ENCODE measurements at regions not wholly inside any gene's neighbourhood (a gene's known extent, or its start where the extent isn't known, plus 50 kb on each side); places are given as distances from the start of the nearest gene placed in this dataset.
"Not testable (repeated sequence)": the region's sequence is repeated elsewhere in the genome, so short reads cannot be mapped to it uniquely, and the experiment has no call there.

DNA sequence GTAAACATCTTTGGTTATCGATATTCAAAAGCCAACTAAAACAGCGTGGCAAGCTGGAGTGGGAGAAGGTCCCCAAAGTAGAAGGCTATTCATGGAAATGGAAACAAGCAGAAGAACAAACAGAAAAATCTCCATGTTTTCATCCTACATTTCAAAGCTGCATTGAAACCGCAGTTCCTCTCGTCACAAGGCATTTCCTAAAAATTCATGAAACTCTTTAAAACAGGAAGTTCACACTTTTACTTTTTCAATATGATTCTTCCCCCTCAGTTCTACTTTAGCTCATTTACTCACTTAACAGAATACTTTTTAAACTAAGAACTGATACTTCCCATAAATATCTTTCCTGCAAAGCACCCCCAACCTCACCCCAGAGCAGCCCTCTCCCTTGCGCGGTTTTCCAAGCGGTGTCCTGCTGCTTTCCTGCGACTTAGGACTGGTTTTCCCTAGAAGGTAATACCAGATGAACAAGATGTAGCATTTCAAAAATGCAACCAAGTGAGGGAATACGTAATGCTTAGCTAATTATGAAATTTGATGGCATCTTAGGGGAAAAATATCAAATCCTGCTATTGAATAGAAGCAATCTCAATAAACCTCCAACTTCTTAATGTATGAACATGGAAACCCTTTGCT, 228.3 kb upstream of the PKN2 start:
- DNase-seq, result no peak

DNA sequence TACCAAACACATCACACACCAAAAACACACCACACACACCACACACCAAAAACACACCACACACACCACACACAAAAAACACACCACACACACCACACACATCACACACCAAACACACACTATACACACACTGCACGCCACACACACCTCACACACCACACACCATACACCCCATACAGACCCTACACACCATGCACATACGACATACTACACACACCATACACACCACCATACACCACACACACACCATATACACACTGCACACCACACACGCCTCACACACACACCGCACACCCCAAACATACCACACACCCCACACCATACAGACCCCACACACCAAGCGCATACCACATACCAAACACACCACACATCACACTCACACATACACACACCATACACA, 226.9 kb upstream of the PKN2 start:
- DNase-seq, result no peak

DNA sequence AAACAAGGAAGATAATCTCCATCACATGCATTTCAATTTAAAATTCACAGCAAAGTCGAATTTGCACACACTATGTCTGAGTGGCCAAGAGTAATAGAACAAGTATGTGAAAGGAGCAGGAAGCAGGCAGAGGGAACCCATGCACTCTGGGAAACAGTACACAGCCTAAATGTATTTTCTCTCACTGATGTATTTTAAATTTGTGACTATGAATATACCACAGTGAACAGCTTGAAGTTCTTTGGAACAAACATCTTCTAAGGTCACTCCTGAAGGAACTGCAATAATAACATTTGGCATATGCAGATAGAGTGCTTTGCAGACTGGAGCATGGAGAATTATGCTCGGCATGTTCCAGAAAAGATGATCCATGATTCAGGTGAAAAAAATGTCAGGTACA, 223.1 kb upstream of the PKN2 start:
- no peak for DNase-seq

DNA sequence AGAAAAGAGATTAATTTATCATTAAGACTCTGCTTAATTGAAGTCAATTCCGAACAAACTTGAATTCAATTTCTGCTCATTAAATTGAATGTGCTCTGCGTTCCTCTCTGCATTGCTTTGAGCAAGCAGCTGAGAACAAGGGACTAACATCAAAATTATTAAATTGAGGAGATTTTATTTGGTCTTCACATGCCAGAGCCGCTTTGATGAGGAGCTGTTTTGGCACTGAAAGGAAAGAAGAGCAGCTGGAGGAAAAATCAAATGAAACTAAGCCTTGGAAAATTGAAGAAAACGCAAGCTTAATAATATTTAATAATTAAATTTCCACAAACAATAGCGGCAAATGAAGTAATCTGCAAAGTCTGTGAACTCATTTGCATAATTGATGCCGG, 222.0 kb upstream of the PKN2 start:
- DNase-seq, result no peak

DNA sequence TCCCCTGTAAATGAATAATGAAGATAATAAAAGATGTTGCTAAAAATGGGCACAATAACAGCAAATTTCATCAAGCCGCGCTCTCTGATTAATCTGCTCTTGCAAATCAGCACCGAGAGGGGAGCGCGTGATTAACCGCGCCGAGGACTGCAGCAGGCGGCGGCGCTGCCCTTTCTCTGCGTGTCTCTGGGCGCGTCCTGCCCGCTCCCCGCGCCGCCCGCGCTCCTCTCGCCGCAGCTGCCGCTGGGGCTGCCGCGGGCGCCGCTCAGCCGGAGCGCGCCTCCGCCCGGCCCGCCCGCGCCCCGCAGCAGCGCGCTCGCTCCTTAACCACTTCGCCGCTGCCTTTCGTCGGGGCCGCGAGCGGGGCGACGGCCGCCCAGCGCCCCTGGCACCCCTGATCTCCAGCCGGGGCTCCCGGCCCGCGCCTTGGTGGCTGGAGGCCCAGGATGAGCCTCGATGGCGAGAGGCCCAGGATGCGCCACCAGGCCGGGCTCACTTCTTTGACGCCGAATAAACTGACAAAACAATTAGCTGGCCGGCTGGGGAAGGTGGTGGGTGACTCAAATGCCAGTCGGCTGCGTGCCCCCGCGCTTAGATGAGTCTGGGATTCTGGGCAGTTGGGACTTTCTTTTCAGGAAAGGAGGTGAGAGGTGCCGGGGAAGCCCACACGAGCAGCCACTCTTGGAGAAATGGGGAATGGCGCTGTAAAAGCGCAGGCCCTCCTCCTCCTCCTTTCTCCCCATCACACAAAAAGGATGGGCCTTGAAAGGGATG, 221.4 kb upstream of the PKN2 start:
- DNase-seq, result peak; percentile 58

DNA sequence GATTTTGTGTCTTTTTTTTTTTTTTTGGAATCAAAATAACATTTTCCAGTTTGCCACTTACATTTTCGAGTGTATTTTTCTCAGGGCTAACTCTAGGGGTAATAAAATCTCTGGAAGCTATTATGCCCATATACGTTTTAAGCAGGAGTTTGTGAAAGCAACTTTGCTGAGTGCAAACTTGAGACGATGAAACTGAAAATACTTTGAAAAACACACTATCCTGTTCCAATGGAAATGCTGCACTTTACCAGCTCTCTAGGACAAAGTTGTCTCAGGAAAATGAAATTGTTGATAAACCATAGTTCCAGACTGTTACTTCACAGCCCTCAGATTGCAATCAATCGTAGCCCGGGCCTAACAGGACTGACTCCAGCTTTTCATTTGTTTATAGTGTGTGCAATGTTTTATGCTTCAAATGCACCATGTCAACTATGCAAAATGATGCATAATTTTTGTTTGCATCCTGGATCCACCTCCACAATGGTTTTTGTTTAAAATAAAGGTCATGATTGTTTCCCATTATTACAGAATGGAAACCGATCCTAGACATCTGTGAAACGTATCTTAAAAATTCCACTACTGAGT, 220.6 kb upstream of the PKN2 start:
- no peak for DNase-seq

DNA sequence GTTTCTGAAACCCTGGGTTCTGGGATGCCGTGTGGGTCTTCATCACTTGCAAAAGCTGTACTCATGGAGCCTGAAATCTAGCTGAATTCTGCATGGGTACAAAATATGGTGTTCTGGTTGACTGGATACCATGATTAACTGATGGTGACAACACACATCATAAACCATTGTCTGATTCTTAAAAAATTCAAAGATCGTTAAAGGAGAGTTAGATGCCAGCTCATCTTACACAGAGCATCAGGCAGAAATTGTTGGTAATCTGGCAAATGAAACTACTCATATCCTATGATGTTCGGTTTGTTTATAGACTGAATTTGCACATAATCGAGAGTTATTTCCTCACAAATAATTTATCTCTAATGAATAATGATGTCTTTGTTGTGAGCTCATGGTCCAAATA, 218.1 kb upstream of the PKN2 start:
- no peak for DNase-seq

DNA sequence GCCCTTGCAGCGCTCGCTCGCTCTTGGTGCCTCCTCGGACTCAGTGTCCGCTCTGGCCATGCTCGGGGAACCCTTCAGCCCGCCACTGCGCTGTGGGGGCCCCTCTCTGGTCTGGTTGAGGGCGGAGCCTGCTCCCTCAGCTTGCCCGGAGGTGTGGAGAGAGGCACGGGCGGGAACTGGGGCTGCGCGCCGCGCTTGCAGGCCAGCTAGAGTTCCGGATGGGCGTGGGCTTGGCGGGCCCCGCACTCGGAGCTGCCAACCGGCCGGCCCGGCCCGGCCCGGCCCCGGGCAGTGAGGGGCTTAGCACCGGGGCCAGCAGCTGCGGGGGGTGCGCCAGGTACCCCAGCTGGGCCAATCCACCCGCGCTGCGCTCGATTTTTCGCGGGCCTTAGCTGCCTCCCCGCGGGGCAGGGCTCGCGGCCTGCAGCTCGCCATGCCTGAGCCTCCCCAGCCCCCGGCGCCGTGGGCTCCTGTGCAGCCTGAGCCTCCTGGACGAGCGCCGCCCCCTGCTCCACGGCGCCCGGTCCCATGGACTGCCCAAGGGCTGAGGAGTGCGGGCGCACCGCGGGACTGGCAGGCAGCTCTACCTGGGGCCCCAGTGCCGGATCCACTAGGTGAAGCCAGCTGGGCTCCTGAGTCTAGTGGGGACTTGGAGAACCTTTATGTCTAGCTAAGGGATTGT, 217.0 kb upstream of the PKN2 start:
- no peak for DNase-seq

DNA sequence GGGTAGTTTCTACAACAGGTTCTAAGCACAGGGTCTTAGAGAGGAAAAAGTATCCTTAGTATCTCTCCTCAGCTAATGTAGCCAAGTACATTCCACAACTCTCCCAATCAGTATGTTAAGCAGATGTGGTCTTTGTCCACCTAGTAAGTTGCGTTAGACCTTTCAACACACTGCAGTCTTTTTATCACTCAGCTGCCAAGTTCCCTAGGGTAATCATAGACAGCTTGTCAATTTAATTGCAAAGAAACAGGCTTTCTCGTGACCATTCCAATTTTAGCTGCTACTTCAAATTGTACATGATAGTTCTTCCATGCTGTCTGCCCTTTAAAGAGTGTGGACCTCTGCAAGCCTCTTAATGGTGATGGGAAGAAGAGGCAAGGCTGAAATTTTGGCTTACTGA, 211.8 kb upstream of the PKN2 start:
- DNase-seq, result no peak

DNA sequence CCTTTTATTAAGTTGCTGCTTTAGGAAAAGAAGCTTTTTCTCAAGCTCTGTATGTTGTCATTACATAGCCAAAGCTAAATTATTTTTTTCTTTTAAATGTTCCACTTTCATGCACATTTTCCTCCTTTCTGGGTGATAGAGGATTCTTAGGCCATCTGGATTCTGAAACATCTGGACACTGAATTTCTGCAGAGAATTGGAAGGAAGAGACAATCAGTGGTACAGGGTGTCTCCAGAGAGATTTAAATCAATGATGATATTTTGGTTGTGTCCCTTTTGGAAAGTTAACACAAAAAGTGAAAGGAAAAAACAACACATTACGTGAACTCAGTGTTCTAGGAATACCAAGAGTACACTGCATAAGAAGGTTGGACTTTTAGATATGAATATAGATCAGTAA, 211.4 kb upstream of the PKN2 start:
- DNase-seq, result no peak

DNA sequence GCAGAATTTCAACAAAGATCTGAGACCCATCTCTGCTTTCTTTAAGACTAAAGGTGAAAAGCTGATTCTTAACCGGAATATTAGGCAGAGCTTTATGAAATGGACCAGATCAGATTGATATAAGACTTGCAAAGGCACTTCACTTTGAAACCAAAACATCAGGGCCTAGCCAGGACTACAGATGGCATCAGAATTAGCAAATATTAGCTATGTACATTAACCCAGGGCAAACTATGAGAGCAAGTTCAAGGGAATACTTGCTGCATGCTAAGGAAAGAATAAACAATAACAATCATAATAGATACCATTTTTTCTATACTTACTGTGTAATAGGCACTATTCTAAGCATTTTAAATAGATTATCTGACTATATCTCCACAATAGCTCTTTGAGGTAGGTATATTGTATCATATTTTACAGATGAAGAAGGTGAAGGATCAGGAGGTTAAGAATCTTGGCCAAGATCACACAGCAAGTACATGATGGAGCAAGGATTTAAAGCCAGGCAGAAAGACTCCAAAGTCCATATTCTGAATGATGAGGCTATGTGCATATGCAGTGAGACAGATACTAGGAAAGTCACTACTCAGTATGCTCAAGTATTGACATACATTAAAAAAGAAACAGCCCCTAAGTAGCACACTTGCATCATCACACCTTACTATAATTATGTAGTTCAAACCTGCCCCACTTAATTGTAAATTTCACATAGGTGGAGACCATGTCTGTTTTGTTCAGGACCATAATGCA, 209.3 kb upstream of the PKN2 start:
- no peak for DNase-seq

DNA sequence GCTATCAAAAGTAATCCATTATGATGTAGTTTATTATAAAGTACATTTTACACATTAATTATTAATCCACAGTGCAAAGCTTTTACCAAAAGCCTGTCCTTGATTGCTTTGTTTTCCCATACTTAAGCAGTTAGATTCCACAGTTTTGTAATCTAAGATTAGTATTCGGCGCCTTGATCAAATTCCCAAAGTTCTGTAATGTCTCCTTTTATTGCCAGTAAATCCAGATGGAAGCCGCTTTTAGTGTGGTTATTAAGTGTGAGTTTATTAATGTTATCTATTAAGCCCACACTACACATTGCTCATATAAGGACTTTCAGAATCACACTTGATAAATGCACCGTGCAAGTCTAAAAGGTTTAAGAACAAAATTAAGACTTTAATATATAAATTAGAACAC, 199.2 kb upstream of the PKN2 start:
- DNase-seq, result no peak

DNA sequence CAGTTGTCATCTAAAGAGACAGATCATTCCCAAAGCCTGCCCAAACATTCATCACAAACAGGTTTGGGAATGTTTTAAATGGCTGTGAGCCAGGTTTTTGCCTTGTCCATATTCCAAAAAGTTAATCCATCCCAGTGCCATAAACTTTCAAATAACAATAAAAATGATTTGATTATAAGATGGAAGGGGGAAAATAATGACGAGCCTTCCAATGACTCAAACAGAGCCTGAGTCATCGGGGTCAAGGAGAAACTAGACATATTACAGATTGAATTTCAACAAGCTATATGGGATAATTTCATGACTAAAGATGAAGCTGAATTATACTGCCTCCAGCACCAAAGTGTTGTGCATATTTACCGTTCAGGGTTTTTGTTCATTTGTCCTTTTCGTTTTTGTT, 195.8 kb upstream of the PKN2 start:
- no peak for DNase-seq

DNA sequence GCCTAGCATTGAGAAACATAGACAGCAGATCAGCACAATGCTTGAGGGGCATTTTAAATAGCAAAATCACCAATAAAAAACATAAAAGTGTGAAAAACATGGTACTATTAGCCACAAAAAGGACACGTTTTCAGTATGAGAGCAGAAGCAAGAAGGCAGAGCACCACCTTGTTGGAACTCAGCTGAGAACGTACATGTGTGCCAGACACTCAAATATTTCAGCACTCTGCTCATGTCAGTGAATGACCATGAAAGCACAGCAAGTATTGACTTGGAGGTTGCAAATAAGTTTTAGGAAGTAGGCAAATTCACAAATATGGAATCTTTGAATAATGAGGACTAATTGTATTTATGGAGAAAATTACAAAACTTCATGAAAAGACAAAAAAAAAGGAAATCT, 193.4 kb upstream of the PKN2 start:
- DNase-seq, result no peak

DNA sequence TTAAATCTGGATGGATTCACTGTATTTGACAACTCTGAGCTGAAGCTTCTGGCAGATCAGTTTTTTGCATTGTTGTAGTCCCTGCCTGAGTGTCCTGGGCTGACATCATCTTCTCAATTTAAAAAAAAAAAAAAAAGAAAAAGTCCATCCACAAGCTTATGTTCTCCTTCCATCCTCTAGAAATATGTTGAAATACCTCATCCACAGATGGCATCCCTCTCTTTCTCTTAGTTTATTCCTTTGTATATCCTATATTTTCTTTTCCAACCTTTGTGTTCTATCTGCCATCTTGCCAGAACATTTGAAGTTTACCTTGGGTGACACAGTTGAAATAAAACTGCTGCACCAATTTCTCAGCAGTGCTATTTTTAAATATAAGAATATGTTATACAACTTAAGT, 184.4 kb upstream of the PKN2 start:
- no peak for DNase-seq

DNA sequence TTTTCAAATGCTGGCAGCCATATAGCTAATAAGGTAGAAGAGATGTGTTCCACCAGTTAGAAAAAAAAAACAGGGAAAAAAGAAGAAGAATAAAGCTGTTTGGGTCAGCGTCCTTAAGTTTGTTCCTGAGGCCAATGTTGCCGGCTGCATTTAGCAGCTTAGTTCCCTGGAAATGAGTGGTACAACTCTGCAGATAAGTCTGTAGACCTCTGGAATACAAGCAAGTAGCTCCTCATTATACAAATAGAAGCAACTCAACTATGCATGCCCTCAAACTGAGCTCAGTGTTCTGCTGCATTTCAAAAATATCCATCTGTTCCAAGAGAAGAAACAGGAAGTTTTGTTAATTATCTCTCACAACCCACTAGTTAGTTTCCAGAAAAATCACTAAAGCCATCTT, 181.2 kb upstream of the PKN2 start:
- DNase-seq, result no peak

DNA sequence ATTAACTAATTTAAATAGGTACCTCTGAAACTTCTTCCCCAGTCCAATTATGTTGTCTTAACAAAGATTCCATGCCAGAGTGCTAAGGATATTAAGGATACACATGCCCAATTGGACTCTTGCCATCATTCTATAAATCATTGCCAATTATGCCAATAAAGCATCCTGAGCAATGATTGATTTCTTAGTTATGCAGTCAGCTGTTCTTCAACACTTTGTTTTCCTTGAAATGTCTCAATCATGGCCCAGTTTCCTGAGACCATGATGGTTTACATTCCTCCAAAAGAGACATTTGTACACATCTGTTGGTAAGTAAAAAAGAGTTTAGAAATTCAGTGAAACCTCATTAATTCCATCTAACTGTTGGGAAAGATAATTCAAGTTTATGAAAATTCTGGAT, 180.4 kb upstream of the PKN2 start:
- no peak for DNase-seq

DNA sequence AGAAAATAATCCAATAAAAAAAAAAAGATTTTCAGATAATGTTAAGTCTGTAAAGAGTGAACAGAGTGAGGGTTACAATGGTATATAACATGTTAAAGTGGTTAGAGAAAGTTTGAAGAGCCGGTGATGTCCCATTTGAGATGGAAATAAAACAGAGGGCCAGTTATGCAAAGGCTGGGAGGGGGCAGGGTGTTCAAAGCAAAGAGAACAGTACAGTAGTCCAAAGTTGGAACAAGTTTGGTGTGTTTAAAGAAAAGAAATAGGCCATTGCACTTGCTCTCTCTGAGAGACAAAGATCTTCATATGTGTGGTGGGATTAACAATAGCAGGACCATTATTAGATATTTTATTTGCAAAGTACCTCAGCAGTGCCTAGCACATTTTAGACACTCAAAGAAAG, 179.5 kb upstream of the PKN2 start:
- DNase-seq, result no peak

DNA sequence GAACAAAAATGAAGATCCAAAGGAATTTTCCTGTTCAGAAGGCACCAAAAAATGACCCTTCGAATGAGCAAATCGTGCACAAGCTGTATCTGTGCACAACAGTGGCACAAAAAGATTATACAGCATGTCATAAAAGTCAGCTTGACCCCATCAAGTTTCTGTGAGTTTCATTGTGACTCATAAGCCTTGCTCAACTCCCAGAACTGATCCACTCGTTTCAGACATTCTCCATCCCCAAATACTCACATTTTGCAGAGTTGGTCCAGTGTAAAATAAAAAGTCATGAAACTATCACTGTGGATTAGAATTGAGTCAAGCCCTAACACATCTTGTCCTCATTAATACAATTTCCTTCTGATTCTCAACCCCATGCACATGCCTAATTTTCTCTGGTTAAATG, 174.7 kb upstream of the PKN2 start:
- DNase-seq, result no peak

DNA sequence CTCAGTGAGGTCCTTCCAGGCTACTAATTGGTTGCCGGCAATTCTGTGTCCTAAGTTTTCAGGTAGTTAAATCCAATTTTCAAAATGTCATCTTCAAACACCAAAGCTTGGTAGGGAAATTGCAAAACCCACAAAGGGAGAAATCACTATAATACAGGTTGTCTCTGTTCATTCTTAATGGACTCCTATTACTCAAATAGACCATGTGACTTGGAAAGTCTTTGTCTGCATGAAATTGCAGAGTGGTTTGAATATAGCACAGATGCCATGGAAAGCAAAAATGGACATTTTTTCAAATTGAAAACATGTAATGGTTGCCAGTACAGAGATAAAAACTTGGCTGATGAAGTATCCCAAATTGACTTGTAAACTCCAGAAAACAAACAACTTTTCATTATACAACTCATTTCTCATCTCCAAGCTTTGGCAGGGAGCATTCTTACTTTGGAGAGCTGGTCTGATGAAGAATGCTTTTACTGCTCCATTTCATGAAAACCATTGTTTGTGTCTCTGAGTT, 169.5 kb upstream of the PKN2 start:
- no peak for DNase-seq

DNA sequence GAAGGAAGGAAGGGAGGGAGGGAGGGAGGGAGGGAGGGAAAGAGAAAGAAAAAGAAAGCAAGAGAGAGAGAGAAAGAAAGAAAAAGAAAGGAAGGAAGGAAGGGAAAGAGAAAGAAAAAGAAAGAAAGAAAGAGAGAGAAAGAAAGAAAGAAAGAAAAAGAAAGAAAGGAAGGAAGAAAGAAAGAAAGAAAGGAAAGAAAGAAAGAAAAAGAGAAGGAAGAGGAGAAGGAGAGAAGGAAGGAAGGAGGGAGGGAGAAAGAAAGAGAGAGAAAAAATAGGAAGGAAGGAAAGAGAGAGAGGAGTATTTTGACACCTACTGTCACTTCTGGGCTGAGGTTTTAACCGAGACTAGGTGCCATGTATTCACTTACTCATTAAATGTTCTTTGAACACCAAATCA, 166.6 kb upstream of the PKN2 start:
- DNase-seq, result not testable (repeated sequence)

DNA sequence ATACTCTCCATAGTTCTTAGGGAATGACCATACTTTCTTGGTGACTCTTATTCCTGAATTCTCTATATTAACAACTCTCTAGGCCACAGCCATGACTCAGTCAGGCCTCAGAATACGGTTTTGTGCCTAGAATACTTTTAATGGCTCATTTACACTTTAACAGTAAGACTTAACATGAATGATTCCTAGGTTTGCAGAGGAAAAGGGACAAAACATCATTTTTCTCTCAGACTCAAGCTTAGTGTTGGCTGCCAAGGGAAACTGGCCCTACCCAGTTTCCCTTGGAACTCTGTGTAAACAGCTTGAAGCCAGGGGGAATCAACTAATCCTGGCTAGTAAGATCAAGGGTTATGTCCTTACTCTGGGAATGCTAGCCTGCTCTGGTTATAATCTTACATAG, 164.9 kb upstream of the PKN2 start:
- no peak for DNase-seq

All from COR-L47 (cell line).